SK-N-SH (cell line): ENCODE measurements at regions not wholly inside any gene's neighbourhood (a gene's known extent, or its start where the extent isn't known, plus 50 kb on each side); places are given as distances from the start of the nearest gene placed in this dataset.

Experiments
- CTCF ChIA-PET: fragments of 300-600, 350-600 bp; formaldehyde crosslinking; extraction: SDS; loops from one replicate; lab custom pipeline; 2021; lab: Yijun Ruan, JAX
- POLR2A ChIA-PET: fragments of 350-600 bp; sonication (Branson Sonifier 250); formaldehyde crosslinking; extraction: SDS; loops from one replicate; lab custom pipeline; 2020; ENCODE audit warnings: antibody characterized with exemption, inconsistent platforms; lab: Yijun Ruan, JAX
- DNase-seq: peaks from one replicate; pipeline ENCODE4 v3.0.0; 2012
- H2AFZ ChIP-seq: fragments of 200-600 bp; sonication (generic); 2 replicates; pipeline ENCODE4 v1.8.1; 2016; ENCODE audit warnings: antibody characterized with exemption, mild to moderate bottlenecking, low read depth
- H3F3A ChIP-seq: fragments of 200-600 bp; sonication (generic); replicated peaks from 2 replicates; pipeline ENCODE3; 2016; ENCODE audit warnings: antibody characterized with exemption, mild to moderate bottlenecking; ENCODE audit not compliant: insufficient read depth
- H3K27ac ChIP-seq, 2 experiments: fragments of 200-500 bp in 1 of 2; fragments of 200-600 bp in 1 of 2; sonication (Bioruptor generic) in 1 of 2; sonication (generic), shearing (Covaris generic) in 1 of 2; 2 replicates each; pipeline versions ENCODE4 v1.5.1 to v1.6.1; 2014 to 2016; ENCODE audit warnings: low read depth in 2 of 2, inconsistent platforms in 1 of 2, low read length in 1 of 2, mild to moderate bottlenecking in 1 of 2, mixed read lengths in 1 of 2
- H3K27me3 ChIP-seq: fragments of 200-600 bp; sonication (generic), shearing (Covaris generic); 2 replicates; pipeline ENCODE4 v1.6.1; 2016; ENCODE audit warnings: mixed run types; ENCODE audit not compliant: insufficient read depth
- H3K36me3 ChIP-seq, 2 experiments: fragments of 200-500 bp in 1 of 2; fragments of 200-600 bp in 1 of 2; sonication (Bioruptor generic) in 1 of 2; sonication (generic) in 1 of 2; replicated peaks in 1 of 2; 2 replicates each; pipeline versions ENCODE3 to v1.5.1; 2014 to 2016; ENCODE audit warnings: low read length in 1 of 2, mild to moderate bottlenecking in 1 of 2; ENCODE audit not compliant: insufficient read depth in 2 of 2, control insufficient read depth in 1 of 2
- H3K4me1 ChIP-seq, 2 experiments: fragments of 200-500 bp in 1 of 2; fragments of 200-600 bp in 1 of 2; sonication (Bioruptor generic) in 1 of 2; sonication (generic), shearing (Covaris generic) in 1 of 2; 2 replicates each; pipeline versions ENCODE4 v1.5.1 to v1.6.1; 2014 to 2016; ENCODE audit warnings: low read depth in 1 of 2, low read length in 1 of 2, mixed run types in 1 of 2; ENCODE audit not compliant: insufficient read depth in 2 of 2, control insufficient read depth in 1 of 2
- H3K4me2 ChIP-seq: fragments of 200-600 bp; sonication (generic), shearing (Covaris generic); 2 replicates; pipeline ENCODE4 v1.6.1; 2017; ENCODE audit warnings: mixed run types
- H3K4me3 ChIP-seq, 2 experiments: fragments of 200-500 bp in 1 of 2; fragments of 200-600 bp in 1 of 2; sonication (Bioruptor generic) in 1 of 2; sonication (generic), shearing (Covaris generic) in 1 of 2; 2 replicates each; pipeline versions ENCODE4 v1.5.1 to v1.8.1; 2014 to 2016; ENCODE audit warnings: low read depth in 2 of 2, inconsistent platforms in 1 of 2, low read length in 1 of 2, mild to moderate bottlenecking in 1 of 2, mixed read lengths in 1 of 2, moderate library complexity in 1 of 2
- H3K79me2 ChIP-seq: fragments of 200-600 bp; sonication (generic); 2 replicates; pipeline ENCODE4 v1.8.1; 2017; ENCODE audit warnings: mild to moderate bottlenecking; ENCODE audit not compliant: insufficient read depth
- H3K9ac ChIP-seq: fragments of 200-600 bp; sonication (generic); 2 replicates; pipeline ENCODE4 v1.6.1; 2017; ENCODE audit warnings: mixed run types
- H3K9me2 ChIP-seq: fragments of 200-600 bp; sonication (generic); 2 replicates; pipeline ENCODE4 v1.6.1; 2017; ENCODE audit warnings: mixed run types
- H3K9me3 ChIP-seq: fragments of 200-600 bp; sonication (generic); 2 replicates; pipeline ENCODE4 v1.6.1; 2017; ENCODE audit warnings: mixed run types, mild to moderate bottlenecking, moderate library complexity
- H4K20me1 ChIP-seq: fragments of 200-600 bp; sonication (generic); 2 replicates; pipeline ENCODE4 v1.6.1; 2017; ENCODE audit warnings: mild to moderate bottlenecking, mixed run types; ENCODE audit not compliant: insufficient read depth
- ELF1 ChIP-seq: IDR thresholded peaks from 2 replicates; pipeline ENCODE4 v1.4.0; 2012
- EP300 ChIP-seq, 2 experiments: IDR thresholded peaks; 2 replicates each; pipeline versions ENCODE4 v1.4.0 to v1.6.1; 2012; ENCODE audit warnings: borderline replicate concordance in 1 of 2, low read depth in 1 of 2, low read length in 1 of 2
- FOSL2 ChIP-seq: IDR thresholded peaks from 2 replicates; pipeline ENCODE4 v1.4.0; 2012; ENCODE audit warnings: low read depth, mild to moderate bottlenecking, moderate library complexity, borderline replicate concordance
- FOXJ3 ChIP-seq: sonication (generic); formaldehyde crosslinking; IDR thresholded peaks from 2 replicates; pipeline ENCODE4 v1.5.1; 2020; ENCODE audit warnings: mild to moderate bottlenecking, missing genetic modification reagents
- JUND ChIP-seq: IDR thresholded peaks from 2 replicates; pipeline ENCODE4 v1.4.0; 2012
- MEF2A ChIP-seq: IDR thresholded peaks from 2 replicates; pipeline ENCODE4 v1.4.0; 2012; ENCODE audit warnings: low read depth, borderline replicate concordance
- NFIC ChIP-seq: IDR thresholded peaks from 2 replicates; pipeline ENCODE4 v1.4.0; 2012; ENCODE audit warnings: borderline replicate concordance
- TAF1 ChIP-seq: IDR thresholded peaks from 2 replicates; pipeline ENCODE4 v1.6.1; 2012; ENCODE audit warnings: low read depth, mild to moderate bottlenecking, low read length, moderate library complexity, borderline replicate concordance
- TCF12 ChIP-seq: IDR thresholded peaks from 2 replicates; pipeline ENCODE4 v1.4.0; 2012
- TEAD4 ChIP-seq: IDR thresholded peaks from 2 replicates; pipeline ENCODE4 v1.4.0; 2012; ENCODE audit warnings: mild to moderate bottlenecking, borderline replicate concordance; ENCODE audit not compliant: insufficient read depth
- ZBTB33 ChIP-seq: IDR thresholded peaks from 2 replicates; pipeline ENCODE4 v1.4.0; 2012; ENCODE audit warnings: low read depth, borderline replicate concordance
- WGBS: methylation state at CpG from one replicate; pipeline ENCODE4 v1.1.6; 2017; ENCODE audit warnings: low lambda C conversion rate; 5-methylcytosine and 5-hydroxymethylcytosine counted together

- Histone ChIP-seq H2AFZ (no peak overlapping the region), H3K9me2 (no peaks in the 10 kb centered on the region), H3K27ac (no peak overlapping the region; a peak in 1 of 4 replicates), H3K4me3 (no peak overlapping the region), H3F3A (no peaks in the 10 kb centered on the region), H3K9ac (no peak overlapping the region), H3K27me3 (no peaks in the 10 kb centered on the region), H3K4me2 (no peak overlapping the region), H3K4me1 (peaks cover 0 to 46% of the 10 kb centered on the region in 2 experiments; a peak in 1 of 4 replicates), H3K36me3 (no peaks in the 10 kb centered on the region), H3K79me2 (no peaks in the 10 kb centered on the region), H3K9me3 (no peaks in the 10 kb centered on the region), H4K20me1 (no peaks in the 10 kb centered on the region)
- no peak for TF ChIP-seq TAF1
- TF ChIP-seq ZBTB33 = no peak
- TF ChIP-seq TCF12 = no peak
- TF ChIP-seq NFIC = no peak
- TF ChIP-seq ELF1 = no peak
- TF ChIP-seq TEAD4 = no peak
- no peak for TF ChIP-seq JUND
- TF ChIP-seq MEF2A = no peak
- no peak for TF ChIP-seq FOSL2
- no peak for TF ChIP-seq EP300 (IDR thresholded peaks at IDR 0.05; ENCODE audit: borderline replicate concordance in 1 of 2, low read depth in 1 of 2, low read length in 1 of 2)
- POLR2A ChIA-PET = interaction anchor here (1.4 kb wide), 1 partner anchor 16 kb away, joined by 3 read pairs; no protein-coding TSS in a partner anchor
- DNase-seq = no peak
- CTCF ChIA-PET = interaction anchor here (1.1 to 2.2 kb wide), 4 partner anchors 9 to 282 kb away, joined by 3 to 4 read pairs (median 4); no protein-coding TSS in a partner anchor
- WGBS = 85% methylated on average over 5 of the region's 9 CpGs
These were observed 89.6 kb upstream of the TLE3 start for GRCh38 chr15:70187331-70187730.

GRCh38 chr15:70186152-70186551 lies 88.4 kb upstream of the TLE3 start:
- H3K27ac ChIP-seq = peak overlapping the region in 1 of 2 experiments; percentile 91; a peak in 2 of 4 replicates
- H3K79me2 ChIP-seq = no peaks in the 10 kb centered on the region
- no peak for DNase-seq
- peaks cover 0 to 52% of the 10 kb centered on the region in 2 experiments; a peak in 1 of 4 replicates for H3K4me1 ChIP-seq
- no peak overlapping the region for H3K9ac ChIP-seq
- H3K9me2 ChIP-seq = no peaks in the 10 kb centered on the region
- TF ChIP-seq TCF12 = no peak
- no peak for TF ChIP-seq EP300 (IDR thresholded peaks at IDR 0.05; ENCODE audit: borderline replicate concordance in 1 of 2, low read depth in 1 of 2, low read length in 1 of 2)
- TF ChIP-seq FOXJ3 (CRISPR knock-in tag) = no peak
- H3K9me3 ChIP-seq = no peaks in the 10 kb centered on the region
- no peaks in the 10 kb centered on the region for H3F3A ChIP-seq
- H3K4me3 ChIP-seq = no peak overlapping the region
- 84% methylated on average over 5 of the region's 6 CpGs for WGBS
- no peaks in the 10 kb centered on the region for H3K27me3 ChIP-seq
- H2AFZ ChIP-seq = no peak overlapping the region
- ChIA-PET POLR2A (interaction anchor here (1.4 kb wide), 1 partner anchor 15 kb away, joined by 3 read pairs; no protein-coding TSS in a partner anchor), CTCF (interaction anchor here (2.2 kb wide), 1 partner anchor 90 kb away, joined by 4 read pairs; no protein-coding TSS in a partner anchor)
- H4K20me1 ChIP-seq = no peaks in the 10 kb centered on the region
- no peaks in the 10 kb centered on the region for H3K36me3 ChIP-seq
- H3K4me2 ChIP-seq = no peak overlapping the region
